22Rv1 (cell line): ENCODE measurements at regions not wholly inside any gene's neighbourhood (a gene's known extent, or its start where the extent isn't known, plus 50 kb on each side); places are given as distances from the start of the nearest gene placed in this dataset.

Experiments
- CTCF ChIP-seq: fragments of 450-650 bp; IDR thresholded peaks from 2 replicates; pipeline ENCODE4 v1.5.1; 2017; ENCODE audit warnings: mild to moderate bottlenecking
- ZFX ChIP-seq: fragments of 450-650 bp; IDR thresholded peaks from 2 replicates; pipeline ENCODE4 v1.6.1; 2017; ENCODE audit warnings: antibody characterized with exemption, borderline replicate concordance

GRCh38 chr7:46407125-46407524 lies 486.1 kb upstream of the IGFBP3 start:
- TF ChIP-seq CTCF (no peak), ZFX (no peak)
